Heart right ventricle (tissue), 16 donors: ENCODE measurements at regions not wholly inside any gene's neighbourhood (a gene's known extent, or its start where the extent isn't known, plus 50 kb on each side); places are given as distances from the start of the nearest gene placed in this dataset.

Experiments used
- ATAC-seq, 8 donors: fragments of 200-7000 bp; cut with Tn5 transposase; one replicate each; pipeline ENCODE4 v1.9.1; 2020; ENCODE audit warnings: mild to moderate bottlenecking in 8 of 8, moderate library complexity in 8 of 8, moderate number of reproducible peaks in 1 of 8
- DNase-seq, 2 donors: peaks; one replicate each; pipeline ENCODE4 v3.0.0-alpha.2; 2020
- H3K27ac ChIP-seq, 10 donors: fragments of 200-600 bp; sonication (generic) in 2 of 10; one replicate each; pipeline versions ENCODE4 v1.5.0 to v1.8.0; 2020 to 2022; ENCODE audit warnings: mild to moderate bottlenecking in 3 of 10
- H3K27me3 ChIP-seq, 7 donors: fragments of 200-600 bp; one replicate each; pipeline ENCODE4 v1.8.0; 2021 to 2022; ENCODE audit warnings: mild to moderate bottlenecking in 2 of 7
- H3K36me3 ChIP-seq, 9 donors: fragments of 200-600 bp; sonication (generic) in 1 of 9; one replicate each; pipeline versions ENCODE4 v1.5.0 to v1.8.0; 2020 to 2022; ENCODE audit warnings: mild to moderate bottlenecking in 2 of 9
- H3K4me1 ChIP-seq, 9 donors: fragments of 200-600 bp; sonication (generic) in 1 of 9; one replicate each; pipeline versions ENCODE4 v1.5.0 to v1.8.0; 2020 to 2022; ENCODE audit warnings: mild to moderate bottlenecking in 4 of 9
- H3K4me3 ChIP-seq, 10 donors: fragments of 200-600 bp; sonication (generic) in 2 of 10; one replicate each; pipeline versions ENCODE4 v1.5.0 to v1.8.0; 2020 to 2022; ENCODE audit warnings: mild to moderate bottlenecking in 7 of 10, moderate library complexity in 2 of 10
- H3K9me3 ChIP-seq, 11 donors: fragments of 200-600 bp in 10 of 11; sonication (generic) in 2 of 11; one replicate each; pipeline versions ENCODE4 v1.5.0 to v1.8.0; 2013 to 2022; ENCODE audit warnings: mild to moderate bottlenecking in 2 of 11, control low read depth in 1 of 11, moderate library complexity in 1 of 11
- WGBS, 2 donors: extraction: QIAGEN DNeasy Blood & Tissue Kit; methylation state at CpG; one replicate each; pipeline ENCODE4 v1.1.7; 2013; ENCODE audit warnings: inconsistent platforms in 1 of 2; 5-methylcytosine and 5-hydroxymethylcytosine counted together
- intact Hi-C, 10 donors: fragments of 100-400 bp; cut with DNase I; formaldehyde crosslinking; loops; one replicate each; pipeline versions ENCODE4 v1.11.1 to v1.14.2; 2022
- TF ChIP-seq, protein P1 (sequence below), 9 donors: fragments of 200-600 bp; sonication (generic) in 2 of 9; IDR thresholded peaks; one replicate each; pipeline versions ENCODE4 v1.5.0 to v1.8.0; 2021 to 2022; ENCODE audit warnings: antibody characterized with exemption in 9 of 9, mild to moderate bottlenecking in 5 of 9, moderate library complexity in 1 of 9
- donor health status: Arrhythmogenic right ventricular cardiomyopathy.
- donor health status: ischemic (EF 13 %, LVEDD 7.1; RV severe dilation, severe dysfunction).
- donor health status: healthy with polysubstance abuse.
- donor health status: DM: no; HTN: yes; CAD: no.
- donor health status: DM: no; HTN: no; CAD: no.
- donor health status: ischemic (EF 25% LVEDD 6.9; RV normal size, moderate dysfunction).
- donor health status: ischemic (EF 25% LVEDD 5.7; RV mildly dilated, moderate dysfunction).
- donor health status: healthy.
- donor health status: DM: yes; HTN: yes; CAD: no.
- donor health status: Ischemic cardiomyopathy.
- donor health status: ischemic (EF 35%, LVEDD 5.7; RV mildly dilated, moderate dysfunction).
- donor health status: nonischemic (EF 11% LVEDD 7.7; RV severe dilation, severe dysfunction).
- donor health status: DM: yes; HTN: yes; CAD: no.
- donor health status: PGD.
- donor health status: ischemic (EF 29% LVEDD 5.4; RV normal size, mild dysfunction).
- donor health status: nonischemic (EF 23%, LVEDD 6.1; RV moderate dilation, normal function).

DNA sequence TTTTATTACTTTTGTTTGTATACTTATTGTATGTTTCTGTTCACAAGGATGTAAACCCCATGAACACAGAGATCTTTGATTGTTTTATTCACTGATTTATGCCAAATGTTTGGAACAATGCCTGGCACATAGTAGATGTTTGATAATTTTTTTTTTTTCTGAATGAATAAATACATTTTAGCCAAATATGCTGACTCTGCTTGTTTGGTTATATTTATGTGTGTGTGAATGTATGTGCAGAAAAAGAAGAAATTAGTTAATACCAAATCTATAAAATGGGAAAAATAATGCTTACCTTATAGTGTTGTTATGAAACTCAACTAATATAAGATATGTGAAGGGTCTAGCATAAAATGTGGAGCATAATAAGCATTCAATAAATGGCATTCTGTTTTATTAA is 203.9 kb downstream of the MDFIC start:
- intact Hi-C loops, result no loop called here
- no peak overlapping the region for H3K4me3 ChIP-seq
- no peaks in the 10 kb centered on the region for H3K27me3 ChIP-seq
- no peak for ATAC-seq
- no peak overlapping the region for H3K27ac ChIP-seq
- TF ChIP-seq, protein P1, sequence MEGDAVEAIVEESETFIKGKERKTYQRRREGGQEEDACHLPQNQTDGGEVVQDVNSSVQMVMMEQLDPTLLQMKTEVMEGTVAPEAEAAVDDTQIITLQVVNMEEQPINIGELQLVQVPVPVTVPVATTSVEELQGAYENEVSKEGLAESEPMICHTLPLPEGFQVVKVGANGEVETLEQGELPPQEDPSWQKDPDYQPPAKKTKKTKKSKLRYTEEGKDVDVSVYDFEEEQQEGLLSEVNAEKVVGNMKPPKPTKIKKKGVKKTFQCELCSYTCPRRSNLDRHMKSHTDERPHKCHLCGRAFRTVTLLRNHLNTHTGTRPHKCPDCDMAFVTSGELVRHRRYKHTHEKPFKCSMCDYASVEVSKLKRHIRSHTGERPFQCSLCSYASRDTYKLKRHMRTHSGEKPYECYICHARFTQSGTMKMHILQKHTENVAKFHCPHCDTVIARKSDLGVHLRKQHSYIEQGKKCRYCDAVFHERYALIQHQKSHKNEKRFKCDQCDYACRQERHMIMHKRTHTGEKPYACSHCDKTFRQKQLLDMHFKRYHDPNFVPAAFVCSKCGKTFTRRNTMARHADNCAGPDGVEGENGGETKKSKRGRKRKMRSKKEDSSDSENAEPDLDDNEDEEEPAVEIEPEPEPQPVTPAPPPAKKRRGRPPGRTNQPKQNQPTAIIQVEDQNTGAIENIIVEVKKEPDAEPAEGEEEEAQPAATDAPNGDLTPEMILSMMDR (IDR thresholded peaks at IDR 0.05), result no peak
- H3K4me1 ChIP-seq, result peaks cover 0 to 26% (median 8%) of the 10 kb centered on the region in 9 donors
- no peaks in the 10 kb centered on the region for H3K9me3 ChIP-seq
- no peak for DNase-seq
- H3K36me3 ChIP-seq, result no peaks in the 10 kb centered on the region

GRCh38 chr7:115125312-115125711 is 203.4 kb downstream of the MDFIC start:
- Histone ChIP-seq H3K27me3 (no peaks in the 10 kb centered on the region), H3K4me3 (no peak overlapping the region), H3K9me3 (no peaks in the 10 kb centered on the region), H3K4me1 (peaks cover 0 to 26% (median 8%) of the 10 kb centered on the region in 9 donors), H3K36me3 (no peaks in the 10 kb centered on the region), H3K27ac (no peak overlapping the region)
- ATAC-seq (peak in 2 of 8 donors; percentile 70 to 80), DNase-seq (no peak)
- intact Hi-C loops, result no loop called here
- 71 to 76% methylated on average over 3 of the region's 3 CpGs for WGBS, 2 donors
- TF ChIP-seq, protein P1 (IDR thresholded peaks at IDR 0.05), result no peak

DNA sequence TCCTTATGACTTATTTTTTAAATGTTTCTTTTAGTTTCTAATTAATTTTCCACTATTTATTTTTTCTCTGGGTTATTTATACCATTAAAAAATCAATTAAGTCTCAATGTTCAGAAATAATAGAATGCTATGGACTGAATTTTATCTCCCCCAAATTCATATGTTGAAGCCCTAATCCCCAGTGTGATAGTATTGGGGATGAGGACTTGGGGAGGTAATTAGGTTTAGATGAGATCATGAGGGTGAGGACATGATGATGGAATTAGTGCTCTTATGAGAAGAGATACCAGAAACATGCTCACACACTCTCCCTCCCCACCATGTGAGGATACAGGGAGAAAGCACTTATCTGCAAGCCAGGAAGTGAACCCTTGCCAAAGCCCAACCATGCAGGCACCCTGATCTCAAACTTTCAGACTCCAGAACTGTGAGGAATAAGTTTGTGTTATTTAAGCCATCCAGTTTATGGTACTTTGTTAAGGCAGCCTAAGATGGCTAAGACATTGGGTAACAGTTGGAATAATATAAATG is 202.6 kb downstream of the MDFIC start:
- ATAC-seq (peak in 6 of 8 donors; percentile 38 to 97 (median 58)), DNase-seq (peak in 1 of 2 donors; percentile 36)
- no peaks in the 10 kb centered on the region for H3K36me3 ChIP-seq
- intact Hi-C loops, result no loop called here
- H3K4me1 ChIP-seq, result peaks cover 0 to 26% (median 8%) of the 10 kb centered on the region in 9 donors
- no peak overlapping the region for H3K4me3 ChIP-seq
- no peaks in the 10 kb centered on the region for H3K9me3 ChIP-seq
- TF ChIP-seq, protein P1 (IDR thresholded peaks at IDR 0.05), result no peak
- no peaks in the 10 kb centered on the region for H3K27me3 ChIP-seq
- peak overlapping the region in 1 of 10 donors; percentile 39 for H3K27ac ChIP-seq

GRCh38 chr7:115123441-115123840 is 201.5 kb downstream of the MDFIC start:
- ATAC-seq (no peak), DNase-seq (no peak)
- intact Hi-C loops, result no loop called here
- no peaks in the 10 kb centered on the region for H3K36me3 ChIP-seq
- H3K4me3 ChIP-seq, result no peak overlapping the region
- H3K9me3 ChIP-seq, result no peaks in the 10 kb centered on the region
- peak overlapping the region in 2 of 10 donors; percentile 11 to 39 for H3K27ac ChIP-seq
- no peaks in the 10 kb centered on the region for H3K27me3 ChIP-seq
- TF ChIP-seq, protein P1 (IDR thresholded peaks at IDR 0.05), result no peak
- peaks cover 0 to 26% (median 8%) of the 10 kb centered on the region in 9 donors for H3K4me1 ChIP-seq
- WGBS, 2 donors, result 91 to 93% methylated on average over 2 of the region's 2 CpGs
